NCI-H524 treated with DMSO at 0.1 percent for 48 hours (cell line): ENCODE measurements at regions not wholly inside any gene's neighbourhood (a gene's known extent, or its start where the extent isn't known, plus 50 kb on each side); places are given as distances from the start of the nearest gene placed in this dataset.

ENCODE experiments used
- DNase-seq: peaks from one replicate; lab custom pipeline; 2025; lab: John Stamatoyannopoulos, UW

GRCh38 chr20:48405909-48406308 lies 421.9 kb downstream of the PREX1 start:
- no peak for DNase-seq

GRCh38 chr20:48404598-48404997 lies 423.2 kb downstream of the PREX1 start:
- no peak for DNase-seq

- no peak for DNase-seq
Measured at GRCh38 chr20:48403167-48403761, 424.5 kb downstream of the PREX1 start.

DNA sequence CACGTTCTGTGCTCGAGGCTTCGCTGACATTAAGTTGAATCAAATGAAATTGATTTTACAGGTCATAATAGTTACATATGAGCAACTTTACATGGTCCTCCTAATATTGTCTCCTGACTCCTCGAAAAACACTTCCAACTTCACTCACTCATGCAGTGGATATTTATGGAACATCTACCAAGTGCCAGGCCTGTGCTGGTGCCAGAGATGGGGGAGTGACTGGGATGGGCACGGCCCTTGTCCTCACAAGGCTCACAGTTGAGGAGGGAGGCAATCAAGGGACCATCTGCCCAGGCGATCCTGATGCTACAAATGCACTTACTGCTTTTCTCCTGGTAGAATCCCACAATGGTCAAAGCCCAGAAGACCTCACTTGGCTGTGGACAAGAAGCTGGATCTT lies 426.4 kb downstream of the PREX1 start:
- no peak for DNase-seq

DNA sequence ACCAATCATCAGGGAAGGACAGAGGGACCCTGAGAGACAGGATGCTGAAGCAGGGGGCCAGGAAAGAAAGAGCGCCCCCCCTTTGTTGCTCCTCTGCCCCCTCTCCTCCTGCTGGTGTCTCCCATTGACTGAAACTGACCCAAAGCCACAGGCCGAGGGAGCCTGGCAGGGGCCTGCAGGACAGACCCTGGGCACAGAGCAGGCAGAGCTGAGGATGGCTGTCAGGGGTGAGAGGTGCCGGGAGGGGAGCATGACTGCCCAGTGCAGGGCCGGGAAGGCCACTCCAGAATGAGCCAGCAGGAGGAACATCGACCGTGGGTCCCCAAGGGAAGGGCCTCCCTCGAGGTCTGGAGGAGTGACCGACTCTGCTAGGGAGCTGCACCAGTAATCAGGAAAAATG lies 427.8 kb downstream of the PREX1 start:
- no peak for DNase-seq

DNA sequence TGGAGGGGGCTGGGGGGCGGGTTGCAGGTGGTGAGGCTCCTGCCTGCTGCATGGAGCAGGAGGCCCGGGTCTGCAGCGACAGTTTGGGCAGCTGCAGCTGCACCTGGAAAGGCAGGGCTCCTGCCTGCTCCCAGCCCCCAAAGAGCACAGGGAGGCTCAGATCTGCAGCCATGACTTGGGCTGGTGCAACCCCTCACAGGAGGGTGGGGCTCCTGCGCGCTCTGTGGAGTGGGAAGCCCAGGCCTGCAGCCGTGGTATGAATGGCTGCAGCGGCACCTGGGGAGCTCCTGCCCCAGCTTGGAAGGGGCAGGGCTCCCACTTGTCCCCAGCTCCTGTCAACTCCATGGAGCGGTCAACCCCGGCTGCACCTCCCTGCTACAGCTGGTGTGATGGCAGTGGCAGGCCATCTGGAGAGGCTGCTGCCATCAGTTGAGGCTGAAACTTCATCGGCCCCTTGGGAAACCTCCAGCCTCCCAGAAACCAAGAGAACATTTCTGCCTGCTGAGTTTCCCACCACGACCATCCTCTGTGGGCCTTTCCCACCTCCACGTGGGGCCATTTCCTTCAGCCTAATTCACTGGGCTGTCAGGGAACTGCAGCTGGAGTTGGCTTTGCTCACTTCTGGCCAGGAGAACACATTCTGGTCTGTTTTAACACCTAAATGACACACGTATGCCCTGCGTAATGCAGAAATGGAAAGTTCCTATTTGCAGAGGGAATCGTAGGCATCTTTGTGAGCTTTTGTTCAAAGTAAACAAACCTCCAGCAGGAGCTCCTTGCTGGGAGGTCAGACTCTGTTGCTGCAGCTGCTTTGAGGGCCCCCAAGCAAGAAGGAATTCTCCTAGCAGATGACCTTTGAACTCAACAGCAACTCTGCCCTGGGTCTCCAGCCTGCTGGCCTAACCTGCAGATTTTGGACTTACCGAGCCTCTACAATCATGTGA lies 429.0 kb downstream of the PREX1 start:
- DNase-seq, result peak; percentile 70

- DNase-seq, result peak; percentile 95
Measured at GRCh38 chr20:48396981-48397861, 430.6 kb downstream of the PREX1 start.

DNA sequence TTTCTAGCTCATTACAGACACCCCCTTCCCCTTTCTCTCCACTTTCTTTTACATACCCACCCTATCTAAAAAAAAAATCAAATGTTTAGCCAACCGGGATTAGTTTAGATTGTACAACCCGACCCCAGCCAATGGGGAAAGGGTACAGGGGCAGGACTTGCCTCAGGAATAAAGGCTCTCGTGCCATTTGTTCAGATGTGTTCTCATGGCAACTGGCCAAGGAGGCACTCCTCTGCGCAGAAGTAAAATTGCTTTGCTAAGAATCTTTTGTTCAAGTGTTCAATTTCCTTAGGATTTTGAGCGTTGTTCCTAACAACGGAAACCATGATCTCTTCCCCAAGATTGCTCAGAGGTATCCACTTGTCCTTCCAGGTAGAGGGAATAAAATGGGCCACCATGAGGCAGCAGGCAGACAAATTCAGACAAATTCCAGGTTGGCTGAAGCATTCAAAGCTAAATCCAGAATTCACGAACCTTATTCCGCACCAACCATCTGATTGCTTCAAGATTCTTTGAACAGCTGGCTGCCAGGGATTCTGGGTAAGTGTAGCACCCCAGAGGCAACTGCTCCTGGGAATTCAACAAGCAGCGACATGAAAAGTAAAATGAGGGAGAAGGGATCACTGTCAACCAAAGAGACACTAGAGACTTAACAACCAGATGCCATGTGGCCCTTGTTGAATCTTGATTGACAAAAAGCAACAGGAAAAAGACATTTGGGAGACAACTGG lies 431.8 kb downstream of the PREX1 start:
- peak; percentile 88 for DNase-seq

DNA sequence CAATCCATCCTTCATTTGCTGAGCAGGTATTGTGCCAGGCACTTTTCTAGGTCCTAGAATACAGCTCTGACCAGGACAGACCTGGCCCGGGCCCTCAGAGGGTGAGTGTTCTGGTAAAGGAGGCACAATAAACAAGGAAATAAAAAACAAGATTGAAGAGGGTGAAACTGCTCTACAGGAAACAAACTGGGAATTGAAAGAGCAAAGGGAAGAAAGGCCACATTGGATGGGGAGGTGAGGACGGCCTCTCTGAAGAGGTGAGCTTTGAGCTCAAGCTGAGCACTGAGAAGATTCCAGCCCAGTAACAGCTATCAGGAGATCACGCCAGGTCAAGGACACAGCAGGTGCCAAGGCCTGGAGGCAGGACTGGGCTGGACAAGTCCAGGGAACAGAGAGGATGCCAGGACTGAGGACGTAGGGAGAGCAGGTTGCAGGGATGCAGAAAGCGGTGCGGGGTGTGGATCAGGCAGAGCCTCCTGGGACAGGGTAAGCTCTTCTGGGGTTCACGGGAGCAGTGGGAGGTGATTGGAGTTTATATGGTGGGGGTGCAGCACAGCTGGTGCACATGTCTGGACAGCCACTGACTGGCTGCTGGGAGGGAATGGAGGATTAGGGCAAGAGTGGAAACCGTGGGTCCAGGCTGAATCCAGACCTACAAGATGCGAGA lies 433.3 kb downstream of the PREX1 start:
- DNase-seq, result no peak

GRCh38 chr20:48393737-48394314 lies 434.0 kb downstream of the PREX1 start:
- DNase-seq, result no peak

DNA sequence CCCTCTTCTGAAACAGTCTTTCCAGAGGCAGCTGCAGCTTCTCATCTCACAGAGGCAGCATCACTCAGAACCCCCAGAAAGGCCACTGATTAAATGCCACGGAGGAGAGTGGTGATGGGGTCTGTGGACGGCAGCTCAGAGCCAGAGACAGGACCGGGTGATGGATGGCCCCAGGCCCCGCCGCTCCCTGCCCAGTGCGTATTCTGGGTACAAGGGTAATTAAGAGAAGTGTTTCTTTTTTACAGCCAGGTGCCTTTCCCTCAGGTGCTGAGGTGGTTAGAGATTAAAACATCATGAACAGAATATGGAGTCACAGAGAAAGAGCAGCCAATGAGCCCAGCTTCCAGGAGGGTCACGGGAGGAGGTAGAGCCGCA lies 434.5 kb downstream of the PREX1 start:
- DNase-seq, result no peak

- no peak for DNase-seq
Measured at GRCh38 chr20:48392407-48393310, 435.1 kb downstream of the PREX1 start.

DNA sequence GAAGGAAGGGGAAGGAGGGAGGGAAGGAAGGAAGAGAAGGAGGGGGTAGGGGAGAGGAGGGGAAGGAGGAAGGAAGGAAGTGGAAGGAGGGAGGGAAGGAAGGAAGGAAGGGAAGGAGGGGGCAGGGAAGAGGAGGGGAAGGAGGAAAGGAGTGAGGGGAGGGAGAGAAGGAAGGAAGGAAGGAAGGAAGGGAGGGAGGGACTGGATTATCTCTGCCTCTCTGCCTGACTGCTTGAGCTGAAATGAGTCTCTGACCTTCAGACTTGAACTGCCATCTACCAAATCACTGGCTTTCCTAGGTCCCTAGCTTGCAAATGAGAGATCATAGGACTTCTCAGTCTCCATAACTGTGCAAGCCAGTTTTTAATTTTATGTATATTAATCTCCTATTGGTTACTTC lies 436.8 kb downstream of the PREX1 start:
- DNase-seq, result no peak

- DNase-seq, result no peak
Measured at GRCh38 chr20:48387675-48388074, 440.1 kb downstream of the PREX1 start.

DNA sequence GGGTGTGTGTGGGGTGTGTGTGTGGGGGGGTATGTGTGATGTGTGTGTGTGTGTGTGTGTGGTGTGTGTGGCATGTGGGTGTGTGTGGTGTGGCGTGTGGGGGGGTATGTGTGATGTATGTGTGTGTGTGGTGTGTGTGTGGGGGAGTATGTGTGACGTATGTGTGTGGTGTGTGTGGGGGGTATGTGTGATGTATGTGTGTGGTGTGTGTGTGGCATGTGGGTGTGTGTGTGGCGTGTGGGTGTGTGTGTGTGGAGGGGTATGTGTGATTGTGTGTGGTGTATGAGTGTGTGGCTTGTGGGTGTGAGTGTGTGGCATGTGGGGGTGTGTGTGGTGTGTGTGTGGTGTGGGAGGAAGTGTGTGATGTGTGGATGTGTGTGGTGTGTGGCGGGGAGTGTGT lies 442.3 kb downstream of the PREX1 start:
- DNase-seq, result no peak

- no peak for DNase-seq
Measured at GRCh38 chr20:48385114-48385513, 442.7 kb downstream of the PREX1 start.

DNA sequence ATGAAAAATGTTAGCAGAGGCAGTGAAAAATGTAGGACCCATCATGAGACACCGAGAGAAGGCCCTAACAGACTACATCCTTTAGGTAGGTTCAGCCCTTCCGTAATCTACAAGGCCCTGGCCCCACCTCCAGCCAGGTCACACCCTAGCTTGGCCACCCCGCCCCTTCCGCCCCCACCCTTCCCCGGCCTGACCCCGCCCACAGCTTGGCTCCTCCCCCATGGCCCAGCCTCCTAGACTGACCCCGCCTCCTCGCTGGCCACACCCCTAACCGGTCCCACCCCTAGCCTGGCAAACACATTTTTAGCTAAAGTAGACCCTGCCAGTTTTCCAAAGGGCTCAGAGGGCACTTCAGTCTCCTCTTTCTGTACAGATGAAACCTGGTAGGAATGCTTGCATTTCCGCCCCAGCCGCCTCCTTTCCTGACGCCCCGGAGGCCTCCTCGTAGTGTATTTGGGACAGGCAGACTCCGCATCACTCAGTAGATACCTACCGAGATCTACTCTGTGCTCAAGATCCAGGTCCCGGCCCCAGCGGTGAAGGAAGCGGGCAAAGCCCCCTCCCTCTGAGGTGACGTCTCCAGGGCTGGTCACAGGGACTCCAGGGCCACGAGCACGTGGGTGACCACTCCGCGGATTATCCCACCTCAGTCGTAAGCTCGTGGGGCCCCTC lies 443.5 kb downstream of the PREX1 start:
- no peak for DNase-seq

DNA sequence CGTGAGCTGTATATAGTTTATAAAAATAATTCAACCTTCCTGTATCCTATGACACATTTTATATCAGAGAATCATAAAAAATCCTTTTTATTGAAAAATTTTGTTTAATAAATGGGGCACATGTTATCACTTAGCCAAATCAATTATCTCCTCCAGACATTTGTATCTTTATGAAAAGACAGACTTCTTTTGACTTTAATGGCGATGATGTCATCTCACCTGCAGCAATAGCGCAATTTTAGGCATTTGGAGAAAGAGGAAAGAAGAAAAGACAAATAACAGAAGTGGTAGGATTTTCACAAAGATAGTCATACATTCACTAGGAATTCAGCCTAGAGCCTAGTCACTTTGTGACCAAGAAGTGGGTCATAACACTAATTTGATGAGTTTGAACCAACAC lies 444.5 kb downstream of the PREX1 start:
- no peak for DNase-seq

- DNase-seq, result peak; percentile 71
Measured at GRCh38 chr20:48382304-48382703, 445.5 kb downstream of the PREX1 start.
